NCI-H2227 (cell line): ENCODE measurements at regions not wholly inside any gene's neighbourhood (a gene's known extent, or its start where the extent isn't known, plus 50 kb on each side); places are given as distances from the start of the nearest gene placed in this dataset.

Experiments
- DNase-seq: peaks from one replicate; lab custom pipeline; 2025; ENCODE audit not compliant: unreplicated experiment; lab: John Stamatoyannopoulos, UW

GRCh38 chr6:12648171-12648570 lies 68.4 kb upstream of the PHACTR1 start:
- no peak for DNase-seq

GRCh38 chr6:12649325-12649724 lies 67.2 kb upstream of the PHACTR1 start:
- no peak for DNase-seq

GRCh38 chr6:12653486-12653885 lies 63.1 kb upstream of the PHACTR1 start:
- DNase-seq, result no peak

GRCh38 chr6:12654107-12654506 lies 62.5 kb upstream of the PHACTR1 start:
- no peak for DNase-seq

GRCh38 chr6:12654514-12654913 lies 62.1 kb upstream of the PHACTR1 start:
- DNase-seq, result no peak

GRCh38 chr6:12656906-12657305 lies 59.7 kb upstream of the PHACTR1 start:
- DNase-seq, result peak; percentile 19

- DNase-seq, result no peak
Observed at GRCh38 chr6:12657884-12658283, 58.7 kb upstream of the PHACTR1 start.

- DNase-seq, result no peak
Observed at GRCh38 chr6:12661432-12662089, 55.0 kb upstream of the PHACTR1 start.
